HG03103 (cell line): ENCODE measurements at regions not wholly inside any gene's neighbourhood (a gene's known extent, or its start where the extent isn't known, plus 50 kb on each side); places are given as distances from the start of the nearest gene placed in this dataset.

Source experiments
- ATAC-seq: cut with Tn5 transposase; IDR thresholded peaks from one replicate; pipeline ENCODE4 v1.9.1; 2021; ENCODE audit warnings: low read depth; ENCODE audit not compliant: unreplicated experiment

- no peak for ATAC-seq
These were observed 712.5 kb downstream of the DIAPH3 start for GRCh38 chr13:59451236-59451635.

- ATAC-seq: no peak
These were observed 711.4 kb downstream of the DIAPH3 start for GRCh38 chr13:59452189-59452890.

- ATAC-seq: no peak
These were observed 704.7 kb downstream of the DIAPH3 start for GRCh38 chr13:59458908-59459579.

GRCh38 chr13:59459972-59460371 lies 703.8 kb downstream of the DIAPH3 start:
- ATAC-seq: no peak

- no peak for ATAC-seq
These were observed 702.3 kb downstream of the DIAPH3 start for GRCh38 chr13:59461411-59461810.

GRCh38 chr13:59463023-59463422 lies 700.7 kb downstream of the DIAPH3 start:
- ATAC-seq: no peak

GRCh38 chr13:59464926-59465325 lies 698.8 kb downstream of the DIAPH3 start:
- no peak for ATAC-seq

- ATAC-seq: no peak
These were observed 695.3 kb downstream of the DIAPH3 start for GRCh38 chr13:59468396-59468795.

- ATAC-seq: no peak
These were observed 692.6 kb downstream of the DIAPH3 start for GRCh38 chr13:59471106-59471505.

GRCh38 chr13:59472134-59472533 lies 691.6 kb downstream of the DIAPH3 start:
- no peak for ATAC-seq

- no peak for ATAC-seq
These were observed 689.0 kb downstream of the DIAPH3 start for GRCh38 chr13:59474696-59475095.

GRCh38 chr13:59475911-59476310 lies 687.8 kb downstream of the DIAPH3 start:
- ATAC-seq: no peak

- no peak for ATAC-seq
These were observed 687.4 kb downstream of the DIAPH3 start for GRCh38 chr13:59476366-59476765.

GRCh38 chr13:59477011-59477410 lies 686.7 kb downstream of the DIAPH3 start:
- no peak for ATAC-seq

- no peak for ATAC-seq
These were observed 684.8 kb downstream of the DIAPH3 start for GRCh38 chr13:59478908-59479307.

- ATAC-seq: no peak
These were observed 684.1 kb downstream of the DIAPH3 start for GRCh38 chr13:59479629-59480028.

- ATAC-seq: no peak
These were observed 683.1 kb downstream of the DIAPH3 start for GRCh38 chr13:59480396-59481259.

GRCh38 chr13:59483501-59484145 lies 680.1 kb downstream of the DIAPH3 start:
- no peak for ATAC-seq

GRCh38 chr13:59487883-59488282 lies 675.8 kb downstream of the DIAPH3 start:
- ATAC-seq: no peak

GRCh38 chr13:59488436-59488835 lies 675.3 kb downstream of the DIAPH3 start:
- no peak for ATAC-seq

- ATAC-seq: no peak
These were observed 673.1 kb downstream of the DIAPH3 start for GRCh38 chr13:59490651-59491050.
